ENCODE measurements at regions not wholly inside any gene's neighbourhood (a gene's known extent, or its start where the extent isn't known, plus 50 kb on each side); places are given as distances from the start of the nearest gene placed in this dataset.

DNA sequence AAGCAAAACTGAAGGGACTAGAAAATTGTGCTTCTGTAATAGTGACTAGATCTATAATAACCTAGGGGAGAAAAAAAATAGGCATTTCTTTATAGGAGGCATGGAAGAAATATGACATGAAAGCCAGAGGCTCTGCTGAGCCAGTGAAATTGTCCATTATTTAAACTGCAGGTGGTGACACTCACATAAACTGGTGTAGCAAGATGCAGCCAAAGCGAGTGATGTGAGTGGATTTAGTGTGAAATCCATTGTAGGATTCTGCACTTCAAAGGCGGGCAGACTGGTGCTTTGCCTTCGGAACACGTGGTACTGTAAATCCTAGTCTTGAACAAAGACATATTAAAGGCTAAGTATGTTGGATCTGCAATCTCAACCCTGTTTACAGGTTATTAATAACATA, 361.9 kb downstream of the TBC1D4 start:
- Mint-ChIP-seq H3K36me3 (no peaks in the 10 kb centered on the region), H3K27ac (no peak overlapping the region), H3K4me3 (no peak overlapping the region), H3K9me3 (no peaks in the 10 kb centered on the region; the same call in 1 of the 2 replicates), H3K4me1 (no peaks in the 10 kb centered on the region), H3K27me3 (ENCODE audit: low read depth) (no peaks in the 10 kb centered on the region)
- no peak for DNase-seq (ENCODE audit: low spot score)
- ChIA-PET POLR2A (no interaction called here), CTCF (no interaction called here)
- no peak for ATAC-seq
- TF ChIP-seq FOXK1 (CRISPR knock-in tag; IDR thresholded peaks at IDR 0.05) (no peak), SMAD3 (CRISPR knock-in tag; IDR thresholded peaks at IDR 0.05; ENCODE audit: borderline replicate concordance) (no peak), ZNF423 (CRISPR knock-in tag; IDR thresholded peaks at IDR 0.05) (no peak), ZNF396 (CRISPR knock-in tag; IDR thresholded peaks at IDR 0.05; ENCODE audit: borderline replicate concordance) (no peak)
- TF ChIP-seq, protein P1, sequence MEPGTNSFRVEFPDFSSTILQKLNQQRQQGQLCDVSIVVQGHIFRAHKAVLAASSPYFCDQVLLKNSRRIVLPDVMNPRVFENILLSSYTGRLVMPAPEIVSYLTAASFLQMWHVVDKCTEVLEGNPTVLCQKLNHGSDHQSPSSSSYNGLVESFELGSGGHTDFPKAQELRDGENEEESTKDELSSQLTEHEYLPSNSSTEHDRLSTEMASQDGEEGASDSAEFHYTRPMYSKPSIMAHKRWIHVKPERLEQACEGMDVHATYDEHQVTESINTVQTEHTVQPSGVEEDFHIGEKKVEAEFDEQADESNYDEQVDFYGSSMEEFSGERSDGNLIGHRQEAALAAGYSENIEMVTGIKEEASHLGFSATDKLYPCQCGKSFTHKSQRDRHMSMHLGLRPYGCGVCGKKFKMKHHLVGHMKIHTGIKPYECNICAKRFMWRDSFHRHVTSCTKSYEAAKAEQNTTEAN (CRISPR knock-in tag; IDR thresholded peaks at IDR 0.05), result no peak
- TF ChIP-seq, protein P2, sequence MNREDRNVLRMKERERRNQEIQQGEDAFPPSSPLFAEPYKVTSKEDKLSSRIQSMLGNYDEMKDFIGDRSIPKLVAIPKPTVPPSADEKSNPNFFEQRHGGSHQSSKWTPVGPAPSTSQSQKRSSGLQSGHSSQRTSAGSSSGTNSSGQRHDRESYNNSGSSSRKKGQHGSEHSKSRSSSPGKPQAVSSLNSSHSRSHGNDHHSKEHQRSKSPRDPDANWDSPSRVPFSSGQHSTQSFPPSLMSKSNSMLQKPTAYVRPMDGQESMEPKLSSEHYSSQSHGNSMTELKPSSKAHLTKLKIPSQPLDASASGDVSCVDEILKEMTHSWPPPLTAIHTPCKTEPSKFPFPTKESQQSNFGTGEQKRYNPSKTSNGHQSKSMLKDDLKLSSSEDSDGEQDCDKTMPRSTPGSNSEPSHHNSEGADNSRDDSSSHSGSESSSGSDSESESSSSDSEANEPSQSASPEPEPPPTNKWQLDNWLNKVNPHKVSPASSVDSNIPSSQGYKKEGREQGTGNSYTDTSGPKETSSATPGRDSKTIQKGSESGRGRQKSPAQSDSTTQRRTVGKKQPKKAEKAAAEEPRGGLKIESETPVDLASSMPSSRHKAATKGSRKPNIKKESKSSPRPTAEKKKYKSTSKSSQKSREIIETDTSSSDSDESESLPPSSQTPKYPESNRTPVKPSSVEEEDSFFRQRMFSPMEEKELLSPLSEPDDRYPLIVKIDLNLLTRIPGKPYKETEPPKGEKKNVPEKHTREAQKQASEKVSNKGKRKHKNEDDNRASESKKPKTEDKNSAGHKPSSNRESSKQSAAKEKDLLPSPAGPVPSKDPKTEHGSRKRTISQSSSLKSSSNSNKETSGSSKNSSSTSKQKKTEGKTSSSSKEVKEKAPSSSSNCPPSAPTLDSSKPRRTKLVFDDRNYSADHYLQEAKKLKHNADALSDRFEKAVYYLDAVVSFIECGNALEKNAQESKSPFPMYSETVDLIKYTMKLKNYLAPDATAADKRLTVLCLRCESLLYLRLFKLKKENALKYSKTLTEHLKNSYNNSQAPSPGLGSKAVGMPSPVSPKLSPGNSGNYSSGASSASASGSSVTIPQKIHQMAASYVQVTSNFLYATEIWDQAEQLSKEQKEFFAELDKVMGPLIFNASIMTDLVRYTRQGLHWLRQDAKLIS (CRISPR knock-in tag; IDR thresholded peaks at IDR 0.05; ENCODE audit: borderline replicate concordance), result no peak

DNA sequence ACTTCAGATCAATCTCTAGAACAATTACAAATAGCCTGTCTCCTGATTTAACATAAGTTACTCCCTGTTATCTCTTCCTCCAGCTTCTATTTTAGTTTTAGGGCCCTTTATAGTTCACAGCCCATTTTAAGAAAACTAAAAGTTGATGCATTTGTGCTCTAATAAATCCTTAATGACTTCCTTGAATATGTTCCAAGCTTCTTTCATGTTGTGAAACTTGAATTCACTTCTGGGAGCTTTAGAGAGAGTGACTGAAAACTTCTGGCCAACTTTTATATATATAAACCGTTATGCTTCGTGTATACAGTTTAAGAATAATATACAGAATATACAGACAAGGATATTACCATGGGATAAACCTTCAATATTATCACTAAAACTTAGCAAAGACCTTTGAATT, 366.8 kb downstream of the TBC1D4 start:
- no peak overlapping the region for H3K27ac Mint-ChIP-seq
- H3K9me3 Mint-ChIP-seq, result peaks cover 16% of the 10 kb centered on the region; the same call in 1 of the 2 replicates
- no peaks in the 10 kb centered on the region for H3K27me3 Mint-ChIP-seq (ENCODE audit: low read depth)
- ChIA-PET CTCF (no interaction called here), POLR2A (no interaction called here)
- no peaks in the 10 kb centered on the region for H3K4me1 Mint-ChIP-seq
- H3K4me3 Mint-ChIP-seq, result no peak overlapping the region
- DNase-seq (ENCODE audit: low spot score) (no peak), ATAC-seq (no peak)
- no peaks in the 10 kb centered on the region for H3K36me3 Mint-ChIP-seq
- TF ChIP-seq, protein P3, sequence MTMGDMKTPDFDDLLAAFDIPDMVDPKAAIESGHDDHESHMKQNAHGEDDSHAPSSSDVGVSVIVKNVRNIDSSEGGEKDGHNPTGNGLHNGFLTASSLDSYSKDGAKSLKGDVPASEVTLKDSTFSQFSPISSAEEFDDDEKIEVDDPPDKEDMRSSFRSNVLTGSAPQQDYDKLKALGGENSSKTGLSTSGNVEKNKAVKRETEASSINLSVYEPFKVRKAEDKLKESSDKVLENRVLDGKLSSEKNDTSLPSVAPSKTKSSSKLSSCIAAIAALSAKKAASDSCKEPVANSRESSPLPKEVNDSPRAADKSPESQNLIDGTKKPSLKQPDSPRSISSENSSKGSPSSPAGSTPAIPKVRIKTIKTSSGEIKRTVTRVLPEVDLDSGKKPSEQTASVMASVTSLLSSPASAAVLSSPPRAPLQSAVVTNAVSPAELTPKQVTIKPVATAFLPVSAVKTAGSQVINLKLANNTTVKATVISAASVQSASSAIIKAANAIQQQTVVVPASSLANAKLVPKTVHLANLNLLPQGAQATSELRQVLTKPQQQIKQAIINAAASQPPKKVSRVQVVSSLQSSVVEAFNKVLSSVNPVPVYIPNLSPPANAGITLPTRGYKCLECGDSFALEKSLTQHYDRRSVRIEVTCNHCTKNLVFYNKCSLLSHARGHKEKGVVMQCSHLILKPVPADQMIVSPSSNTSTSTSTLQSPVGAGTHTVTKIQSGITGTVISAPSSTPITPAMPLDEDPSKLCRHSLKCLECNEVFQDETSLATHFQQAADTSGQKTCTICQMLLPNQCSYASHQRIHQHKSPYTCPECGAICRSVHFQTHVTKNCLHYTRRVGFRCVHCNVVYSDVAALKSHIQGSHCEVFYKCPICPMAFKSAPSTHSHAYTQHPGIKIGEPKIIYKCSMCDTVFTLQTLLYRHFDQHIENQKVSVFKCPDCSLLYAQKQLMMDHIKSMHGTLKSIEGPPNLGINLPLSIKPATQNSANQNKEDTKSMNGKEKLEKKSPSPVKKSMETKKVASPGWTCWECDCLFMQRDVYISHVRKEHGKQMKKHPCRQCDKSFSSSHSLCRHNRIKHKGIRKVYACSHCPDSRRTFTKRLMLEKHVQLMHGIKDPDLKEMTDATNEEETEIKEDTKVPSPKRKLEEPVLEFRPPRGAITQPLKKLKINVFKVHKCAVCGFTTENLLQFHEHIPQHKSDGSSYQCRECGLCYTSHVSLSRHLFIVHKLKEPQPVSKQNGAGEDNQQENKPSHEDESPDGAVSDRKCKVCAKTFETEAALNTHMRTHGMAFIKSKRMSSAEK (CRISPR knock-in tag; IDR thresholded peaks at IDR 0.05; ENCODE audit: borderline replicate concordance), result no peak
- TF ChIP-seq, protein P4, sequence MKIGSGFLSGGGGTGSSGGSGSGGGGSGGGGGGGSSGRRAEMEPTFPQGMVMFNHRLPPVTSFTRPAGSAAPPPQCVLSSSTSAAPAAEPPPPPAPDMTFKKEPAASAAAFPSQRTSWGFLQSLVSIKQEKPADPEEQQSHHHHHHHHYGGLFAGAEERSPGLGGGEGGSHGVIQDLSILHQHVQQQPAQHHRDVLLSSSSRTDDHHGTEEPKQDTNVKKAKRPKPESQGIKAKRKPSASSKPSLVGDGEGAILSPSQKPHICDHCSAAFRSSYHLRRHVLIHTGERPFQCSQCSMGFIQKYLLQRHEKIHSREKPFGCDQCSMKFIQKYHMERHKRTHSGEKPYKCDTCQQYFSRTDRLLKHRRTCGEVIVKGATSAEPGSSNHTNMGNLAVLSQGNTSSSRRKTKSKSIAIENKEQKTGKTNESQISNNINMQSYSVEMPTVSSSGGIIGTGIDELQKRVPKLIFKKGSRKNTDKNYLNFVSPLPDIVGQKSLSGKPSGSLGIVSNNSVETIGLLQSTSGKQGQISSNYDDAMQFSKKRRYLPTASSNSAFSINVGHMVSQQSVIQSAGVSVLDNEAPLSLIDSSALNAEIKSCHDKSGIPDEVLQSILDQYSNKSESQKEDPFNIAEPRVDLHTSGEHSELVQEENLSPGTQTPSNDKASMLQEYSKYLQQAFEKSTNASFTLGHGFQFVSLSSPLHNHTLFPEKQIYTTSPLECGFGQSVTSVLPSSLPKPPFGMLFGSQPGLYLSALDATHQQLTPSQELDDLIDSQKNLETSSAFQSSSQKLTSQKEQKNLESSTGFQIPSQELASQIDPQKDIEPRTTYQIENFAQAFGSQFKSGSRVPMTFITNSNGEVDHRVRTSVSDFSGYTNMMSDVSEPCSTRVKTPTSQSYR (CRISPR knock-in tag; IDR thresholded peaks at IDR 0.05), result no peak
- TF ChIP-seq, protein P5, sequence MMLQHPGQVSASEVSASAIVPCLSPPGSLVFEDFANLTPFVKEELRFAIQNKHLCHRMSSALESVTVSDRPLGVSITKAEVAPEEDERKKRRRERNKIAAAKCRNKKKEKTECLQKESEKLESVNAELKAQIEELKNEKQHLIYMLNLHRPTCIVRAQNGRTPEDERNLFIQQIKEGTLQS (CRISPR knock-in tag; conservative IDR thresholded peaks at IDR 0.05), result no peak
- no peak for TF ChIP-seq HMGA2 (CRISPR knock-in tag; IDR thresholded peaks at IDR 0.05)

All from WTC11 (cell line).